ENCODE measurements at regions not wholly inside any gene's neighbourhood (a gene's known extent, or its start where the extent isn't known, plus 50 kb on each side); places are given as distances from the start of the nearest gene placed in this dataset.

DNA sequence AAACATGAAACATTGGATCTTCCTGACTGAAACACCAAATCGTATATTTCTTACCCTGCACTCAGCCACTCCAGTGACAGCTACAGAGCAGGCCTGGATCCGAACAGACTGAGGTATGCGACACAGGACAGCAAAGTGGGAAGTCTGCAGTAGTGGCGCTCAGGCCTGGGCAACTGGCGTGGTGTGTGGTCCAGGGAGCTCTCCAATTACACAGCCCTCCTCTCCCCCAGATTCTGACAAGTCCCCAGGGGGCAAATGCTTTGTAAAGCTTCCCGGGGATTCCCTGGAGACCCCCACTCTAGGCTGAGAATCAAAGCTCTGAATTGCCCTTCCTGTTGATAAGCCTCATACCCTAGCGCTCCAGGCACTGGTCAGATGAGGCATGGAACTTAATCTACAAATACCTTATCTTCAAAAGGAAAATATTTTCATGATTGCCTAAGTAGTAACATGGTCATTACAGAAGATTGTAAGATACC, 104.8 kb upstream of the ERCC6L2 start:
- H3K36me3 ChIP-seq: no peaks in the 10 kb centered on the region
- H3K27ac ChIP-seq: peak overlapping the region in 2 of 4 donors; percentile 77
- DNase-seq: no peak
- H3K27me3 ChIP-seq: no peaks in the 10 kb centered on the region
- H3K4me1 ChIP-seq: peaks cover 0 to 31% (median 0%) of the 10 kb centered on the region in 4 donors
- no peak for TF ChIP-seq POLR2A (IDR thresholded peaks at IDR 0.05)
- TF ChIP-seq, protein P1, sequence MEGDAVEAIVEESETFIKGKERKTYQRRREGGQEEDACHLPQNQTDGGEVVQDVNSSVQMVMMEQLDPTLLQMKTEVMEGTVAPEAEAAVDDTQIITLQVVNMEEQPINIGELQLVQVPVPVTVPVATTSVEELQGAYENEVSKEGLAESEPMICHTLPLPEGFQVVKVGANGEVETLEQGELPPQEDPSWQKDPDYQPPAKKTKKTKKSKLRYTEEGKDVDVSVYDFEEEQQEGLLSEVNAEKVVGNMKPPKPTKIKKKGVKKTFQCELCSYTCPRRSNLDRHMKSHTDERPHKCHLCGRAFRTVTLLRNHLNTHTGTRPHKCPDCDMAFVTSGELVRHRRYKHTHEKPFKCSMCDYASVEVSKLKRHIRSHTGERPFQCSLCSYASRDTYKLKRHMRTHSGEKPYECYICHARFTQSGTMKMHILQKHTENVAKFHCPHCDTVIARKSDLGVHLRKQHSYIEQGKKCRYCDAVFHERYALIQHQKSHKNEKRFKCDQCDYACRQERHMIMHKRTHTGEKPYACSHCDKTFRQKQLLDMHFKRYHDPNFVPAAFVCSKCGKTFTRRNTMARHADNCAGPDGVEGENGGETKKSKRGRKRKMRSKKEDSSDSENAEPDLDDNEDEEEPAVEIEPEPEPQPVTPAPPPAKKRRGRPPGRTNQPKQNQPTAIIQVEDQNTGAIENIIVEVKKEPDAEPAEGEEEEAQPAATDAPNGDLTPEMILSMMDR (IDR thresholded peaks at IDR 0.05): no peak
- H3K4me3 ChIP-seq: no peak overlapping the region
- no peaks in the 10 kb centered on the region for H3K9me3 ChIP-seq

DNA sequence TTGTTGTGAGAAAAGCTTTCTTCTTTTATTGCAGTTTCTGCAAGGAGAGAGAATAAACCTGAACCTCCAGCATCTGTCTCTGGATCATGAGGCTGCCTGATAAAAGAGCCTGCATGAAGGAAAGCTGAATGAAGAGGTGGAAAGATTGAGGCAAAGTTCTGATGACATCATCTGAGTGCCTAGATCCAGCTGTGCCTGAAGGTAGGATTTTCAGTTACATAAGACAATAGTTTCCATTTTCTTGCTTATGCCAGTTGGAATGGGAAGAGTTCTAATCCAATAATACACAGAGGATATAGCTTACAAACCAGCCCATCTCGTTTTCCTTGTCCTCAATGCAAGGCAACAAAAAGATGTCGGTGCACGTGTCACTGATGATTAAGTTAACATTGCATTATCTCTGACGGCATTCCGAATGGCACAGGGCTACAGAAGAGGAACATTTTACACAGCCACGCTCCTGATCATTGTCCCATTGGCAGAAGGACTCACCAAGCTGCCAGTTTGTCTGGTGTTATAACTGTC, 105.5 kb upstream of the ERCC6L2 start:
- no peak for DNase-seq
- no peak overlapping the region for H3K4me3 ChIP-seq
- H3K27ac ChIP-seq: peak overlapping the region in 1 of 4 donors; percentile 77
- no peaks in the 10 kb centered on the region for H3K27me3 ChIP-seq
- TF ChIP-seq, protein P1 (IDR thresholded peaks at IDR 0.05): no peak
- no peaks in the 10 kb centered on the region for H3K9me3 ChIP-seq
- H3K4me1 ChIP-seq: peaks cover 0 to 31% (median 0%) of the 10 kb centered on the region in 4 donors
- no peaks in the 10 kb centered on the region for H3K36me3 ChIP-seq

DNA sequence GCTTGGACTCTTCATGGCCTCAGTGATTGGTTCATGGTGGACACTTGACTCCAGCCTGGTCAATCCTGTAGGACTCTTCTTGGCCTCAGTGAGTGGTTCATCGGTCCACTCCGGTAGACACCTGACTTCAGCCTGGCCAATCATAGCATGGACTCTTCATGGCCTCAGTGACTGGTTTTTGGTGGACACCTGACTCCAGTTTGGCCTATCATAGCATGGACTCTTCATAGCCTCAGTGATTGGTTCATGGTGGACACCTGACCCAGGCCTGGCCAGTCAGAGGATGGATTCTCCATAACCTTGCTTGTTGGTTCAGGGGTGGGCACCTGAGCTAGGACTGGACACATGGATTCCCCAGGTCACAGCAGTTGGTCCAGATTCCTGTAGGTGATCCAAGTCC, 106.0 kb upstream of the ERCC6L2 start:
- no peak overlapping the region for H3K4me3 ChIP-seq
- no peak for DNase-seq
- H3K4me1 ChIP-seq: peaks cover 0 to 31% (median 0%) of the 10 kb centered on the region in 4 donors
- TF ChIP-seq POLR2A (IDR thresholded peaks at IDR 0.05): no peak
- TF ChIP-seq, protein P1 (IDR thresholded peaks at IDR 0.05): no peak
- no peaks in the 10 kb centered on the region for H3K9me3 ChIP-seq
- no peaks in the 10 kb centered on the region for H3K27me3 ChIP-seq
- H3K36me3 ChIP-seq: no peaks in the 10 kb centered on the region
- H3K27ac ChIP-seq: no peak overlapping the region

DNA sequence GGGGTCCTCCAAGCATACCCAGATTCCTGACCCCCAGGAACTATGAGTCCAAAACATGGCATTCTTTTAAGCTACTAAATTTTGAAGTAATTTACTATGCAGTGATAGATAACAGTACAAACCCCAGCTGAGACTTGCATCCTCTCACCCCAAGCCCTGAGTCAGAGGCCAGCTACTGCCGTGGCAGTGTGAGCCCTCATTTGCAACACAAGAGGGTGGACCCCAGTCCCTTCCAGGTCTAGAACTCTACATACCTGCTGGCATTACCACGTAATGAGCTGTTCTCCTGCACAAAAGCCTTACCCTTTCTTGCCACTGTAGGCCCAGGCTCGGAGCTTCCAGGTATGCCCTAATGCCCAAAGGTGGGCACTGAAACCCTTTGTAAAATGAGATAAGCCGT, 108.6 kb upstream of the ERCC6L2 start:
- Histone ChIP-seq H3K27me3 (no peaks in the 10 kb centered on the region), H3K4me3 (no peak overlapping the region), H3K9me3 (no peaks in the 10 kb centered on the region), H3K4me1 (peaks cover 0 to 14% (median 0%) of the 10 kb centered on the region in 4 donors), H3K36me3 (no peaks in the 10 kb centered on the region), H3K27ac (no peak overlapping the region)
- no peak for DNase-seq
- no peak for TF ChIP-seq POLR2A (IDR thresholded peaks at IDR 0.05)
- TF ChIP-seq, protein P1 (IDR thresholded peaks at IDR 0.05): no peak

DNA sequence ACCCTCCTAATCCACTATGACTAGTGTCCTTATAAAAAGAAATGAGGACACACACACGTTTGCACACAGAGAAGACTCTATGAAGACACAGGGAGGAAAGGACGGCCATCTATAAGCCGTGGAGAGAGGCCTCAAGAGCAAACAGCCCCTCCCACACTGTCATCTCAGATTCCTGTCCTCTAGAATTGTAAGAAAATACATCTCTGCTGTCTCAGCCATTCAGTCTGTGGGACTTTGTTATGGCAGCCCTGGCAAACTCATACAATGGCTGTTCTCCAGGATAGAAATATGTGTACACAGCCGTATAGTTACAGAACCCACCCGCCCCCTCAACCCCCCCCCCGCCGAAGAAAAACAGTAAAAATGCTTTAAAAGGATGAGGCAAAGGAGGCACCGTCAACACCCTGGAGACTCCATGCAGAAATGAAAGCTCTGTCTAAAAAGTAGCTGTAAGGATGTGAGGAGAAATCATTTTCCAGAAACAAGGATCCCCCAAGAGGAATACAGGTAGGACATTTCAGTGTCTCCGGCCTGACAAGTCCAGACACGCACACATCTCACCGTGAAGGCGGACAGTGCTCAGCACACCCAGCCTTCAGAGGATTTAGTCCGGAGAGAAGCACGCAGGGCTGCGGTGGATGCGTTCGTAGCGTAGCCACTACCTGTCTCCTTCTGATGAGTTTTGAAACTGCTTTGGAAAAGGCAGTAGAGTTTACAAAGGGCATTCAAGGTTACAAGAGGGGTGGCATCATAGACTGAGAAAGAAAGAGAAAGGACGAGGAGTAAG, 110.8 kb upstream of the ERCC6L2 start:
- no peak for DNase-seq
- peak overlapping the region in 1 of 4 donors; percentile 4 for H3K4me3 ChIP-seq

More for the DNA sequence above, 110.8 kb upstream of the ERCC6L2 start:
- TF ChIP-seq, protein P1 (IDR thresholded peaks at IDR 0.05): no peak
- TF ChIP-seq POLR2A (IDR thresholded peaks at IDR 0.05): no peak
- Histone ChIP-seq H3K27ac (peak overlapping the region in 2 of 4 donors; percentile 46 to 63), H3K9me3 (no peaks in the 10 kb centered on the region), H3K4me1 (no peaks in the 10 kb centered on the region), H3K27me3 (no peaks in the 10 kb centered on the region), H3K36me3 (no peaks in the 10 kb centered on the region)
